HG03378 (cell line): ENCODE measurements at regions not wholly inside any gene's neighbourhood (a gene's known extent, or its start where the extent isn't known, plus 50 kb on each side); places are given as distances from the start of the nearest gene placed in this dataset.

ENCODE experiments used
- ATAC-seq: cut with Tn5 transposase; IDR thresholded peaks from one replicate; pipeline ENCODE4 v1.9.1; 2021; ENCODE audit warnings: mild to moderate bottlenecking, moderate library complexity; ENCODE audit not compliant: unreplicated experiment

- no peak for ATAC-seq
These were observed 55.6 kb upstream of the PPP2R5C start for GRCh38 chr14:101705733-101706508.

DNA sequence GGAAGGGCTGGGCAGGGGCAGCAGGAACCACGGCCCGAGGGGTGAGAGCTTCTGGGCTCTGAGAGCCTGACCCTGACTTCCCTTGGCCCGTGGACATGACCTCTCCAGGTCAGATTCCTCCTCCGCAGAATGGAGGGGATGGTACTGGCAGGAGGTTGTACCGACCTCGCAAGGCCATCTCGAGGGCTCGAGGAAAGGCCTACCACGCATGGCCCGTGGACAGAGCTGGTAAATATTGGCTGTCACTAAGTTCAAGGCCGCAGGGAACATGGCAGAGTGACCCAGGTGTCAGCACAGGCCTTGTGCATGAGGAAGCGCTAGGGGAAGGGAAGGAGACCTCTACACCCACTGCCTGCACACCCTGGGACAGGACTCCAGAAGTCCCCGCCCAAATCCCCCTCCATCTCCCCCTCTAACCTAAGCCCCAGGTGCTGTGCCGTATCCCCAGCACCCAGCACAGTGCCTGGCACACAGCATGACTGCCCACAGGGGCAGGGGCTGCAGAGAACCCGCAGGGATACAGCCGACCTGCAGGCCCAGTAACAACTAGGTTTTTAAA is 54.9 kb upstream of the PPP2R5C start:
- no peak for ATAC-seq

- ATAC-seq, result peak; percentile 61
These were observed 54.3 kb upstream of the PPP2R5C start for GRCh38 chr14:101707068-101707842.

GRCh38 chr14:101707863-101708620 is 53.5 kb upstream of the PPP2R5C start:
- no peak for ATAC-seq

GRCh38 chr14:101708853-101709532 is 52.5 kb upstream of the PPP2R5C start:
- no peak for ATAC-seq

GRCh38 chr14:101709533-101709881 is 52.0 kb upstream of the PPP2R5C start:
- no peak for ATAC-seq

DNA sequence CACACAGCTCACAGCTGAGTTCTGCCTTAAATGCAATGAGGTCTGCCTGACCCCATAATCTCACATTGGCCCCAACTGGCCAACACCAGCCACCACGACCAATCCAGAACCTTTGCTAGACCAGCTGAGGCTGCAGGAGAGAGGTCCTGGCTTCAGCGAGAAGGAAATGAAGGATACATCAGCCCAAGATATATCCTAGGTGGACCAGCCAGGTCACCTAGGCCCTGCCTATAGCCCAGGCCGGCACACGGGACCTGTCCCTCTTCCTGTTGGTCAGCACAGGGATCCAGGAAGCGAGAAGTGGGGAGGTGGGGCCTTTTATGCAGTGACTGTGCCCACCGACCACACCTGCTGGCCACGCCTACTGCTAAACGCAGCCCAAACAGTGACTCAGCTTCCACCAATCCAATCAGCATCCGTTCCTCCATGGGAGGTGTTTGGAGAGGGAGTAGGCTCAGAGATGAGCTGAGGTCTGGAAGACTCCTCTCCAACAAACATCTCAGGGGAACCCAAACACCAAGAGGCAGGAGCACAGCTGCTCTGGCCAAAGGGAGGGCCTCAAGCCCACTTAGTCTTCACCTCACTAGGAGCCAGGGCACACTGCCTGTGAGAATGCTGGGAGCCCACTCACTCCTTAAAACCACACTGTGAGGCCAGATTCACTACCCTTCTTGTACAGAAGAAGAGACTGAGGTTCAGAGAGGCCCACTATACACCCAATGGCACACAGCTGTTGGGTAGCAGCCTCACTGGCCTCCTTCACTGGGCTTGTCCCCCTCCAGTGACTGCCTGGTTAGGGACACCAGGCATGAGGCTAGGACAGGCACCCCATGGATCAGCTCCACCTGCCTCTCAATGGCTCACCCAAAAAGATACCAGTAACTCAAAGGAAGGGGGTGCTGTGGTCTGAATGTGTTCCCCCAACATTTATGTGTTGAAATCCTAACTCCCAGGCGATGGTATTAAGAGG is 51.3 kb upstream of the PPP2R5C start:
- ATAC-seq, result no peak

- no peak for ATAC-seq
These were observed 50.3 kb upstream of the PPP2R5C start for GRCh38 chr14:101711041-101711856.
